Neural crest cell (in vitro differentiated cells): ENCODE measurements at regions not wholly inside any gene's neighbourhood (a gene's known extent, or its start where the extent isn't known, plus 50 kb on each side); places are given as distances from the start of the nearest gene placed in this dataset.

Experiments
- DNase-seq: peaks from one replicate; pipeline ENCODE4 v3.0.0; 2021; ENCODE audit warnings: low read depth, mixed read lengths, low spot score
- H3K27ac Mint-ChIP-seq: one replicate; pipeline ENCODE4 v1.8.0; 2021; ENCODE audit warnings: mild to moderate bottlenecking, mixed read lengths; ENCODE audit not compliant: unreplicated experiment
- H3K27me3 Mint-ChIP-seq: 2 replicates; pipeline ENCODE4 v1.8.0; 2021; ENCODE audit warnings: low read depth, mild to moderate bottlenecking, mixed read lengths
- H3K36me3 Mint-ChIP-seq: 2 replicates; pipeline ENCODE4 v1.8.0; 2021; ENCODE audit warnings: low read depth, mild to moderate bottlenecking, mixed read lengths
- H3K4me1 Mint-ChIP-seq: 2 replicates; pipeline ENCODE4 v1.8.0; 2021; ENCODE audit warnings: mixed read lengths
- H3K4me3 Mint-ChIP-seq: one replicate; pipeline ENCODE4 v1.8.0; 2021; ENCODE audit warnings: mild to moderate bottlenecking, mixed read lengths
- H3K9me3 Mint-ChIP-seq: 2 replicates; pipeline ENCODE4 v1.8.0; 2021; ENCODE audit warnings: mixed read lengths
- TF ChIP-seq, protein P1 (sequence below): fragments of 200-600 bp; sonication (generic); conservative IDR thresholded peaks from 2 replicates; pipeline ENCODE4 v1.5.0; 2021; ENCODE audit warnings: antibody characterized with exemption, mild to moderate bottlenecking

DNA sequence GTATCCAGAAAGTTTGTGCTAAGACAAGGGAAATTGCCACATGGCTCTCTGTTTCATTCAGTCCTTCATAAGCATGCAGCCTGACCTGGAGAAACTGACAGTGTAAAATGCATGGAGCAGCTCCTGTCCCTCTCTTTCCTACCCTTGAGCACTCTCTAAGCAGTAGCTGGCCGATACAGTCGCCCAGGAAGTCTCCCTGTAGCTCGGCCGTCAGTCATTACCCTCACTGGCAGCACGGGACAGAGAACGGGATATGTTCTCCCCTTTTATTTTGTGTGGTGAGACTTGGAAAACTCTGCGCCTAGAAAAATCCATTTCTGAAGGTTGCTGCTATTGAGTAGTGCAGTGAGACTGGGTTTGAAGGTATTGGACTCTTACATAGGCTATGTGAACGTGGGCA is 56.8 kb upstream of the KCNMB1 start:
- TF ChIP-seq, protein P1, sequence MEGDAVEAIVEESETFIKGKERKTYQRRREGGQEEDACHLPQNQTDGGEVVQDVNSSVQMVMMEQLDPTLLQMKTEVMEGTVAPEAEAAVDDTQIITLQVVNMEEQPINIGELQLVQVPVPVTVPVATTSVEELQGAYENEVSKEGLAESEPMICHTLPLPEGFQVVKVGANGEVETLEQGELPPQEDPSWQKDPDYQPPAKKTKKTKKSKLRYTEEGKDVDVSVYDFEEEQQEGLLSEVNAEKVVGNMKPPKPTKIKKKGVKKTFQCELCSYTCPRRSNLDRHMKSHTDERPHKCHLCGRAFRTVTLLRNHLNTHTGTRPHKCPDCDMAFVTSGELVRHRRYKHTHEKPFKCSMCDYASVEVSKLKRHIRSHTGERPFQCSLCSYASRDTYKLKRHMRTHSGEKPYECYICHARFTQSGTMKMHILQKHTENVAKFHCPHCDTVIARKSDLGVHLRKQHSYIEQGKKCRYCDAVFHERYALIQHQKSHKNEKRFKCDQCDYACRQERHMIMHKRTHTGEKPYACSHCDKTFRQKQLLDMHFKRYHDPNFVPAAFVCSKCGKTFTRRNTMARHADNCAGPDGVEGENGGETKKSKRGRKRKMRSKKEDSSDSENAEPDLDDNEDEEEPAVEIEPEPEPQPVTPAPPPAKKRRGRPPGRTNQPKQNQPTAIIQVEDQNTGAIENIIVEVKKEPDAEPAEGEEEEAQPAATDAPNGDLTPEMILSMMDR: no peak
- no peak for DNase-seq
- Mint-ChIP-seq H3K27ac (no peak overlapping the region), H3K27me3 (no peaks in the 10 kb centered on the region), H3K36me3 (peaks cover 4% of the 10 kb centered on the region), H3K9me3 (peaks cover 8% of the 10 kb centered on the region), H3K4me3 (no peak overlapping the region), H3K4me1 (peaks cover 59% of the 10 kb centered on the region)

DNA sequence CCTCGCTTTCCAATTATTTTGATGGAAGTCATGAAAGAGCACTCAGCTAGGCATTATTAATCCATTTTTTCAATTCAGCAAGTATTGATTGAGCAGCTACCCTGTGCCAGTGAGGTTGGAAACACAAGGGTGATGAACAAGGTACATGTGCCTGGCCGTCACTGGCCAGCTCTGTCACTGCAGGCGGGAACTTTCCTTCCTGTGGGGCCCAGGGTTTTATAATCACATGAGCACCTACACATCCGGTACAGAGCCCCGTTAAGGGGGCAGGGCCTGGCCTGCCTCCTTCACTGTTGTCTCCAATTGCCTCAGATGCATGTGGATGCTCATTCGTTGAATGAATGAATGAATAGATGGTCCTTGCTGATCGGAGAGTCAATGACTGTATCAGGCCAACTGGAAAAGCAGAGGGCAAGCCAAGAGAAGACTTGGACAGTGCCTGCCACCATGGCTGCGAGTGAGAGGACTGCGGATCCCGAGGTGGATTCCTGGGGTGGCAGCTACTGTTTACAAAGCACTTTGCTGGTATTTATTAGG is 55.9 kb upstream of the KCNMB1 start:
- Mint-ChIP-seq H3K36me3 (peaks cover 4% of the 10 kb centered on the region), H3K27me3 (no peaks in the 10 kb centered on the region), H3K27ac (no peak overlapping the region), H3K9me3 (peaks cover 5% of the 10 kb centered on the region), H3K4me3 (no peak overlapping the region), H3K4me1 (peaks cover 59% of the 10 kb centered on the region)
- TF ChIP-seq, protein P1: no peak
- DNase-seq: no peak

DNA sequence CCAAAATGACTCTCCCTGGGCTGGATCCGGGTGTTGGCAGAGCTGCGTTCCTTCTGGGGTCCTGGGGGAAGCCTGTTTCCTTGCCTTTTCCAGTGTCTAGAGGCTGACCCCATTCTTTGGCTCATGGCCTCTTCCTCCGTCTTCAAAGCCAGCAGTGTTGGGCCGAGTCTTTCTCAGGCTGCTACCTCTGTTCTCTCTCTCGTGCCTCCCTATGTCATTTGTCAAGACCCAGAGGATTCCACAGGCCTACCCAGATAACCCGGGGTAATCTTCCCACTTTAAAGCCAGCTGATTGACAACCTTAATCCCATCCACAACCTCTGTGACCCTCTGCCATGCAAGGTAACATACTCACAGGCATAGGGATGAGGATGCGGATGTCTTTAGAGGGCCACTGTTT is 55.0 kb upstream of the KCNMB1 start:
- TF ChIP-seq, protein P1: no peak
- Mint-ChIP-seq H3K36me3 (peaks cover 4% of the 10 kb centered on the region), H3K27me3 (no peaks in the 10 kb centered on the region), H3K9me3 (peaks cover 5% of the 10 kb centered on the region), H3K27ac (no peak overlapping the region), H3K4me3 (no peak overlapping the region), H3K4me1 (peaks cover 62% of the 10 kb centered on the region)
- no peak for DNase-seq

DNA sequence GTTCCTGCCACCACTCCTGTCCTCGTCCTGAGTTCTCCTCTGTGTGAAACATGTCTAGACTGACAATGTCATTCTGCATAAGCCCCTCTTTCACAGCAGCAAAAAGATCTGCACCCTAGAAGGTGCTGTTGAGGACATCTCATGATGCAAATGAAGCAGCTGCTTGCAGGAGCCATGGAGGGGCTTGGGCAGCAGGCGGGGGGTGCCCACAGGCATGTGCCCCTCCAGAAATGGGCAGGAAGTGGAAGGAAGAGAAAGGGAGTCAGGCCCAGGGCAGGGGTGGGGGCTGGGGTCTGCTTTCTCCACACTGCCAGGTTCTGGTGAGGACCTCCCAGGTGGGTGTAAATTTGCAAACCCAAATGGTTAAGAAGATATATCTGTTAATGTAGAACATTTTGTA is 54.5 kb upstream of the KCNMB1 start:
- peaks cover 5% of the 10 kb centered on the region for H3K9me3 Mint-ChIP-seq
- H3K27me3 Mint-ChIP-seq: no peaks in the 10 kb centered on the region
- H3K27ac Mint-ChIP-seq: peak overlapping the region; percentile 19
- peaks cover 64% of the 10 kb centered on the region for H3K4me1 Mint-ChIP-seq
- no peak for DNase-seq
- H3K4me3 Mint-ChIP-seq: no peak overlapping the region
- peaks cover 4% of the 10 kb centered on the region for H3K36me3 Mint-ChIP-seq
- TF ChIP-seq, protein P1: no peak

DNA sequence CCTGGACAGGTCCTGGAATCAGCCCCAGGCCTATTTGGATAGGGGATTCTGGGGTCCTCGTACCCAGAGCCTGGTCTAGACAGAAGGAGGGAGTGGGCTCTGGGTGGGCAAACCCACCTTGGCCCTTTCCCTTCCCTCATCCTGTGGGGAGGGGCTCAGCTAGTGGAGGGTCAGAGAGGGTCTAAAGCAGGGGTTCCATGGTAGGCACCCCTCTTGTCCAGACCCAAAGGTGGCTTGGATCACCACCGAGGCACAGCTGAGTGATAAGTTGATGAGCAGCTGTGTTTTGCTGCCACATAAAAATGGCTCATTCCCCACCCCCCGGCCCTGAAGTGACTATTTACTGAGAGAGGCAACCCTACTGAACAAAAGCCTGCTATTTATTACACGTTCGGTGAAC is 53.8 kb upstream of the KCNMB1 start:
- DNase-seq: no peak
- Mint-ChIP-seq H3K9me3 (peaks cover 4% of the 10 kb centered on the region), H3K4me1 (peaks cover 60% of the 10 kb centered on the region), H3K36me3 (peaks cover 3% of the 10 kb centered on the region), H3K27ac (no peak overlapping the region), H3K27me3 (no peaks in the 10 kb centered on the region), H3K4me3 (no peak overlapping the region)
- TF ChIP-seq, protein P1: no peak
